ENCODE measurements at regions not wholly inside any gene's neighbourhood (a gene's known extent, or its start where the extent isn't known, plus 50 kb on each side); places are given as distances from the start of the nearest gene placed in this dataset.
"Not testable (repeated sequence)": the region's sequence is repeated elsewhere in the genome, so short reads cannot be mapped to it uniquely, and the experiment has no call there.

DNA sequence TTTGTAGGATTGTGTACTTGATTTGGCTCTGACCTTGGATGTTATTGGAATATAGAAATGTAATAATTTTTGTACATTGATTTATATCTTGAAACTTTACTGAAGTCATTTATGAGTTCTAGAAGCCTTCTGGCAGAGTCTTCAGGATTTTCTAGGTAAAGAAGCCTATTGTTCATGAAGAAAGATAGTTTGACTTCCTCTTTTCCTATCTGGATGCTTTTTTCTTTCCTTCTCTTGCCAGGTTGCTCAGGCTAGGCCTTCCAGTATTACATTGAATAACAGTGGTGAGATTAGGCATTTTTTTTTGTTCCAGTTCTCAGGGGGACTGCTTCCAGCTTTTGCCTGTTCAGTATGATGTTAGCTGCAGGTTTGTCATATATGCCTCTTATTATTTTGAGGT is 191.1 kb downstream of the NAA11 start:
- no peak for DNase-seq (ENCODE audit: low read depth, low spot score)
- H3K9ac ChIP-seq (ENCODE audit: insufficient read length), result no peak overlapping the region
- TF ChIP-seq EZH2 (IDR thresholded peaks at IDR 0.05), result no peak
- TF ChIP-seq FOXP2 (optimal IDR thresholded peaks at IDR 0.05; ENCODE audit: control extremely low read depth, extremely low read length, insufficient read depth), result no peak
- TF ChIP-seq POLR2AphosphoS5 (IDR thresholded peaks at IDR 0.05; ENCODE audit: borderline replicate concordance, low read depth, low read length), result no peak
- no peak overlapping the region for H3K27ac ChIP-seq
- no peaks in the 10 kb centered on the region; the same call in 1 of the 2 replicates for H3K9me3 ChIP-seq (ENCODE audit: low read depth, low read length)
- no peak overlapping the region for H3K4me3 ChIP-seq
- no peaks in the 10 kb centered on the region for H3K36me3 ChIP-seq (ENCODE audit: insufficient read depth, low read length)

DNA sequence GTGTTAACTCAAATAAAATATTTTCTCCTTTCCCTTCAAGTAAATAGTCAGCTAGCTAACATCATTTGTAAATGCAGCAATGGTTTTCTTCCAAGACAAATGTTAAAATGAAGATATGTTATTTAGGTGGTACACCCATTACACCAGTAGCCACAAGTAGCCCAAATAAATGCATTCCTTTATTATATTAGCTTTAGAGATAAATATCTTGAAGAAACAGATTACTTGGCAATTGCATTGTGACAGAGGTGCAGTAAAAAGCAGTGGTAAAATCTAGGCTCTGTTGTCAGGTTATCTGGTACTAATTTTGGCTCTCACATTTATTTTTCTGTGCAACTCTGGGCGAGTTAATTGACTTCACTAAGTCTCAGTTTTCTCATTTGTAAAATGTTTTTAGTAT is 193.0 kb downstream of the NAA11 start:
- DNase-seq (ENCODE audit: low read depth, low spot score), result no peak
- H3K4me3 ChIP-seq, result no peak overlapping the region
- no peak overlapping the region for H3K27ac ChIP-seq
- H3K36me3 ChIP-seq (ENCODE audit: insufficient read depth, low read length), result no peaks in the 10 kb centered on the region
- no peaks in the 10 kb centered on the region; the same call in 1 of the 2 replicates for H3K9me3 ChIP-seq (ENCODE audit: low read depth, low read length)
- TF ChIP-seq EZH2 (IDR thresholded peaks at IDR 0.05), result no peak
- TF ChIP-seq FOXP2 (optimal IDR thresholded peaks at IDR 0.05; ENCODE audit: control extremely low read depth, extremely low read length, insufficient read depth), result no peak
- TF ChIP-seq POLR2AphosphoS5 (IDR thresholded peaks at IDR 0.05; ENCODE audit: borderline replicate concordance, low read depth, low read length), result no peak
- H3K9ac ChIP-seq (ENCODE audit: insufficient read length), result no peak overlapping the region

DNA sequence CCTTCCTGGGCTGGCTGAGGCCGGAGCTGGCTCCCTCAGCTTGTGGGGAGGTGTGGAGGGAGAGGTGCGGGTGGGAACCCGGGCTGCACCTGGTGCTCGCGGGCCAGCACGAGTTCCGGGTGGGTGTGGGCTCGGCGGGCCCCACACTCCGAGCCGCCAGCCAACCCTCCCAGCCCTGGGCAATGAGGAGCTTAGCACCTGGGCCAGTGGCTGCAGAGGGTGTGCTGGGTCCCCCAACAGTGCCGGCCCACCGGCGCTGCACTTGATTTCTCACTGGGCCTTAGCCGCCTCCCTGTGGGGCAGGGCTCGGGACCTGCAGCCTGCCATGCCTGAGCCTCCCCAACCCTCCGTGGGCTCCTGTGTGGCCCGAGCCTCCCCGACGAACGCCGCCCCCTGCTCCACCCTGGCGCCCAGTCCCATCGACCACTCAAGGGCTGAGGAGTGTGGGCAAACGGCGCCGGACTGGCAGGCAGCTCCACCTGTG is 182.7 kb upstream of the PAQR3 start:
- no peak overlapping the region for H3K9ac ChIP-seq (ENCODE audit: insufficient read length)
- H3K4me3 ChIP-seq, result no peak overlapping the region
- DNase-seq (ENCODE audit: low read depth, low spot score), result no peak
- H3K9me3 ChIP-seq (ENCODE audit: low read depth, low read length), result no peaks in the 10 kb centered on the region
- TF ChIP-seq EZH2 (IDR thresholded peaks at IDR 0.05) (no peak), FOXP2 (optimal IDR thresholded peaks at IDR 0.05; ENCODE audit: control extremely low read depth, extremely low read length, insufficient read depth) (no peak), POLR2AphosphoS5 (IDR thresholded peaks at IDR 0.05; ENCODE audit: borderline replicate concordance, low read depth, low read length) (no peak)
- no peak overlapping the region for H3K27ac ChIP-seq
- H3K36me3 ChIP-seq (ENCODE audit: insufficient read depth, low read length), result no peaks in the 10 kb centered on the region

DNA sequence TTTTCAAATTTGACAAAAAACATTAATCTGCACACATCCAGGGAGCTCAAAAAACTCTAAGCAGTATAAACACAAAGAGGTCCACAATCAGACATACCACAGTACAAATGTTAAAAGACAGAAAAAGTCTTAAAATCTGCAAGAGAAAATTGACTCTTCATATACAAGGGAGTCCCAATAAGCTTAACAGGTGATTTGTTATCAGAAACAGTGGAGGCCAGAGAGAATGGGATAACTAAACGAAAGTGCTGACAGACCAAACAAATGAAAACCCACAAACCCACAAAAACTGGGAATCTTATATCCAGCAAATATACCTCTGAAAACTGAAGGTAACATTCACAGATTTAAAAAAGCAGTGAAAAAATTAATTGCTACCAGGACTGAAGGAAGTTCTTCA is 182.0 kb upstream of the PAQR3 start:
- TF ChIP-seq POLR2AphosphoS5 (IDR thresholded peaks at IDR 0.05; ENCODE audit: borderline replicate concordance, low read depth, low read length) (no peak), FOXP2 (optimal IDR thresholded peaks at IDR 0.05; ENCODE audit: control extremely low read depth, extremely low read length, insufficient read depth) (no peak), EZH2 (IDR thresholded peaks at IDR 0.05) (no peak)

DNA sequence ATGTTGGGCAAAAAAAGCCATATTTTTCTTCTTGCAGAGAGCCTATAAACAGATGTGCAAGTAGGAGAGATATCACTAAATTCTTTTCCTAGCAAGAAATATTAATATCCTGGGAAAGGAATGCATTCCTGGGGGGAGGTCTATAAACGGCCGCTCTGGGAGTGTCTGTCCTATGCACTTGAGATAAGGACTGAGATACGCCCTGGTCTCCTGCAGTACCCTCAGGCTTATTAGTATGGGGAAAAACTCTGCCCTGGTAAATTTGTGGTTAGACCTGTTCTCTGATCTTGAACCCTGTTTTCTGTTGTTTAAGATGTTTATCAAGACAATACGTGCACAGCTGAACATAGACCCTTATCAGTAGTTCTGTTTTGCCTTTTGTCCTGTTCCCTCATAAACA is 177.8 kb upstream of the PAQR3 start:
- not testable (repeated sequence) for H3K36me3 ChIP-seq (ENCODE audit: insufficient read depth, low read length); H3K4me3 ChIP-seq; H3K9me3 ChIP-seq (ENCODE audit: low read depth, low read length); H3K27ac ChIP-seq; H3K9ac ChIP-seq (ENCODE audit: insufficient read length); DNase-seq (ENCODE audit: low read depth, low spot score)

More for the DNA sequence above, 182.0 kb upstream of the PAQR3 start:
- Histone ChIP-seq H3K4me3 (no peak overlapping the region), H3K9me3 (ENCODE audit: low read depth, low read length) (no peaks in the 10 kb centered on the region), H3K27ac (no peak overlapping the region), H3K9ac (ENCODE audit: insufficient read length) (no peak overlapping the region), H3K36me3 (ENCODE audit: insufficient read depth, low read length) (no peaks in the 10 kb centered on the region)
- DNase-seq (ENCODE audit: low read depth, low spot score), result no peak

DNA sequence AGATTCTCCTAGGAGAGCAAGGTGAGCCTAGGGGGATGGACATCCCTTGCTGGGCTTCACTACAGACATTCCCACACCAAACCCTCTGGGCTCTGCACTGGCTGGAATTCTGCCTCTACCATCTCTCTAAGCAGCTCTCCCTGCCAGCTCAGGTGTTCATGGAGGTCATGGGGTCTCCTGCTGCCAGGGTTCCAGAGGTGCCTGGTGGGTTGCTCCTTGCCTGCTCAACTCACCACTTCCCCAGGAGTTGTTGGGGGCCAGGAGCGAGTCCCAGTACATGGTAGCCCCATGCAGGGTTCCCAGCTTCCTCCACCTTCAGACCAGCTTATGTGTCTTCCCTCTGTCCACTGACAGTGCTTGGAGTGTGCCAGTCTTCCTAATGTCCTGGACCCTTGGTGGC is 167.8 kb upstream of the PAQR3 start:
- TF ChIP-seq FOXP2 (optimal IDR thresholded peaks at IDR 0.05; ENCODE audit: control extremely low read depth, extremely low read length, insufficient read depth) (no peak), EZH2 (IDR thresholded peaks at IDR 0.05) (no peak), POLR2AphosphoS5 (IDR thresholded peaks at IDR 0.05; ENCODE audit: borderline replicate concordance, low read depth, low read length) (no peak)
- Histone ChIP-seq H3K9me3 (ENCODE audit: low read depth, low read length) (no peaks in the 10 kb centered on the region), H3K4me3 (no peak overlapping the region), H3K36me3 (ENCODE audit: insufficient read depth, low read length) (no peaks in the 10 kb centered on the region), H3K9ac (ENCODE audit: insufficient read length) (no peak overlapping the region), H3K27ac (no peak overlapping the region)
- no peak for DNase-seq (ENCODE audit: low read depth, low spot score)

DNA sequence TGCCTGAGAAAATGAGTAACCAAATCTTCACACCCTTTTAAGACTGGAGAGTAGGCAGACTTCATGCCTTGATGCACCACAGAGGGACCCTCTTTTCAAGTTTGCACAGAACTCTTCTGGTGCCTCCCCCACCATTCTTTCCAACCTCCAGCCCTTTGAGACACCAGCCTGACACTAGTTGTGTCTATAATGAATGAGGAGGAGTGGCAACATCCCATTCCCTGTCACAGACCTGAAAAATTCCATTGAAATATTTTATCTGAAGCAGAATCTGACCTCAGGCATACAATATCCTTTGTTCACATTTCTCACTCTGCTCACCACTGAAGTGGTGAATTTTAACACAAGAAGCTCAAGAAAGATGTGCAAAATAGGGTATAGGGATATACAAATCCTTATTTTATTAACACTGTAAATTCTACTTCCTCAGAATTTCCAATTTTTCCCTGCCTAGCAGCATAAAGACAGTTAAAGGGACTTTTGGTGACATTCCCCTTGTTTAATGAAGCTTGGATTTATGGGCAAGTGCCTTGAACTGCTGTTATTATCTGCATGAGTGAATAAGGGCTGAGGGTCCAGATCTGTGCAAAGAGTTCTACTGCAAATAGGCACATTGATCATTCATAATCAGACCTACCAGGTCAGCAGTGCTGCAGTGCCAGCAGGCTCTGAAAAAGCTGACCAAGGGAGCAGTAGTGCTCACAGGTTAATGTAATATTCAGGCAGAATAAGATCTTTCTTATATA is 149.9 kb upstream of the PAQR3 start:
- no peak for TF ChIP-seq FOXP2 (optimal IDR thresholded peaks at IDR 0.05; ENCODE audit: control extremely low read depth, extremely low read length, insufficient read depth)
- TF ChIP-seq EZH2 (IDR thresholded peaks at IDR 0.05), result no peak
- no peak for TF ChIP-seq POLR2AphosphoS5 (IDR thresholded peaks at IDR 0.05; ENCODE audit: borderline replicate concordance, low read depth, low read length)

DNA sequence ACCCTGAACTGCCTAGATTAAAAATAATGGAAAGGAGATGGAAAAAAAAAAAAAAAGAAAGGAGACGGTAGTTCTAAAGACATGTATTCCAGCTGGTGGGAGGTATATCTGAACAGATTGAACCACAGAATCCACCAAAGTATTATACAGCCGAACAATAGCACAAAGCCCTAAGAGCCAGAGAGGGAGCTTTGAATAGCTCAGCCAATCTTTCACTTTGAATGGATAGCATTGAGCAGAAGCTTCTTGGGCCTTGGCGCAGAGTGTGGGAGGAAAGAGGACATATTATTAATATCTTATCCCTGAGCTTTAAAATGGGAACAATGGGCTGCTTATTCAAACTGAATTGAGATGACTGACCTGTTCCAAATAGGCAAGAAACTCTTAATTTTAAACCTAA is 147.8 kb upstream of the PAQR3 start:
- no peak overlapping the region for H3K9ac ChIP-seq (ENCODE audit: insufficient read length)
- no peak for TF ChIP-seq FOXP2 (optimal IDR thresholded peaks at IDR 0.05; ENCODE audit: control extremely low read depth, extremely low read length, insufficient read depth)
- TF ChIP-seq POLR2AphosphoS5 (IDR thresholded peaks at IDR 0.05; ENCODE audit: borderline replicate concordance, low read depth, low read length), result no peak
- no peak for TF ChIP-seq EZH2 (IDR thresholded peaks at IDR 0.05)
- H3K27ac ChIP-seq, result no peak overlapping the region
- no peak overlapping the region for H3K4me3 ChIP-seq
- no peaks in the 10 kb centered on the region for H3K9me3 ChIP-seq (ENCODE audit: low read depth, low read length)
- no peak for DNase-seq (ENCODE audit: low read depth, low spot score)
- H3K36me3 ChIP-seq (ENCODE audit: insufficient read depth, low read length), result no peaks in the 10 kb centered on the region

More for the DNA sequence above, 149.9 kb upstream of the PAQR3 start:
- Histone ChIP-seq H3K9ac (ENCODE audit: insufficient read length) (no peak overlapping the region), H3K4me3 (no peak overlapping the region), H3K9me3 (ENCODE audit: low read depth, low read length) (no peaks in the 10 kb centered on the region), H3K36me3 (ENCODE audit: insufficient read depth, low read length) (no peaks in the 10 kb centered on the region), H3K27ac (no peak overlapping the region)
- DNase-seq (ENCODE audit: low read depth, low spot score), result no peak

Data from SK-N-MC (cell line).